HUES6 (cell line): ENCODE measurements at regions not wholly inside any gene's neighbourhood (a gene's known extent, or its start where the extent isn't known, plus 50 kb on each side); places are given as distances from the start of the nearest gene placed in this dataset.
"Not testable (repeated sequence)": the region's sequence is repeated elsewhere in the genome, so short reads cannot be mapped to it uniquely, and the experiment has no call there.

Experiments
- H3K27ac ChIP-seq: 2 replicates; pipeline ENCODE4 v1.7.0; 2013; ENCODE audit warnings: low read depth, mild to moderate bottlenecking, low read length, inconsistent platforms
- H3K27me3 ChIP-seq: 2 replicates; pipeline ENCODE4 v1.6.1; 2013; ENCODE audit warnings: low read length; ENCODE audit not compliant: control insufficient read depth, insufficient read depth
- H3K36me3 ChIP-seq: 2 replicates; pipeline ENCODE4 v1.6.1; 2013; ENCODE audit warnings: low read length; ENCODE audit not compliant: control insufficient read depth, insufficient read depth
- H3K4me1 ChIP-seq: 2 replicates; pipeline ENCODE4 v1.6.1; 2013; ENCODE audit warnings: low read length; ENCODE audit not compliant: control insufficient read depth, insufficient read depth
- H3K4me3 ChIP-seq: 2 replicates; pipeline ENCODE4 v1.5.1; 2013; ENCODE audit warnings: low read depth, low read length
- H3K9ac ChIP-seq: one replicate; pipeline ENCODE4 v1.6.1; 2013; ENCODE audit warnings: mild to moderate bottlenecking, low read length
- H3K9me3 ChIP-seq: 2 replicates; pipeline ENCODE4 v1.6.1; 2013; ENCODE audit warnings: low read depth, low read length; ENCODE audit not compliant: control insufficient read depth, insufficient read depth

DNA sequence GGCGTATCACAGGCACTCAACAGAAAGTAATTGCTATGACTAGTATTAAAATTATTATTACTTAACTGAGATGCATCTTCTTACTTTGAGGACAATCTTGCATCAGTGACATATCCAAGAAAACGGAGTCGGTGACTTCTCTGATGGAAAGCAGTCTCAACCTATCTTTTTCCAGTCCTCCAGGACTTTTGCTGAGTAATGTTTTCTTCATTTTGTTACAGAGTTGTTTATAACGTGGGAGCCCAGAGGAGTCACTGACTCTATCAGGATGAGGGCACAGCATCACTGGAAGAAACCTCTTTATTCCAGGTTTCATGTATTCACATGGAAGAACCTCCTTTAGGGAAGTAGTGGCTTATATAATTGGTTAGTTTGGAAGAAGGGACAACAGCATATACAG is 51.5 kb upstream of the MELK start:
- H3K27me3 ChIP-seq: no peaks in the 10 kb centered on the region
- no peaks in the 10 kb centered on the region for H3K9me3 ChIP-seq
- H3K9ac ChIP-seq: no peak overlapping the region
- H3K36me3 ChIP-seq: no peaks in the 10 kb centered on the region
- no peak overlapping the region for H3K27ac ChIP-seq
- no peaks in the 10 kb centered on the region for H3K4me1 ChIP-seq
- no peak overlapping the region for H3K4me3 ChIP-seq

DNA sequence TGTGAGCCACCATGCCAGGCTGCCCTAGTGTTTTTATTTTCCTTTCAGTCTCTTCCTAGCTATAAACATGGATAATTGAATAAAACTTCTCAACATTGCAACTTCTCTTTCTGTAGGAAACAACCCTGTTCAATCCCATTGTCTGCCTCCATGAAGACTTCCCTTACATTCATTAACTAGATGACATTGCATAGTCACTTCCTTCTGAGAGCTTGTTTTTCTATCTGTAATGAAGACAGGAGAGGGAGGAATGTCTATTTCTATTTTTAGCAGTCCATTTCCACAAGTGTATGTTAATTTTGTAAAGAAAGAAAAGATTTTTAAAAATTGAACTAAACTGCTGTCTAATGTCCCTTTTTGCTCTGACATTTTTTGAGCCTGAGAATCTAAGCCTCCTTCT is 55.6 kb upstream of the MELK start:
- no peak overlapping the region for H3K27ac ChIP-seq
- H3K9ac ChIP-seq: no peak overlapping the region
- no peaks in the 10 kb centered on the region for H3K27me3 ChIP-seq
- H3K36me3 ChIP-seq: no peaks in the 10 kb centered on the region
- H3K4me1 ChIP-seq: no peaks in the 10 kb centered on the region
- H3K9me3 ChIP-seq: no peaks in the 10 kb centered on the region
- no peak overlapping the region for H3K4me3 ChIP-seq

GRCh38 chr9:36504156-36504555 is 68.5 kb upstream of the MELK start:
- no peaks in the 10 kb centered on the region for H3K9me3 ChIP-seq
- no peak overlapping the region for H3K9ac ChIP-seq
- no peak overlapping the region for H3K27ac ChIP-seq
- peaks cover 4% of the 10 kb centered on the region for H3K4me1 ChIP-seq
- H3K27me3 ChIP-seq: no peaks in the 10 kb centered on the region
- no peaks in the 10 kb centered on the region for H3K36me3 ChIP-seq
- no peak overlapping the region for H3K4me3 ChIP-seq

DNA sequence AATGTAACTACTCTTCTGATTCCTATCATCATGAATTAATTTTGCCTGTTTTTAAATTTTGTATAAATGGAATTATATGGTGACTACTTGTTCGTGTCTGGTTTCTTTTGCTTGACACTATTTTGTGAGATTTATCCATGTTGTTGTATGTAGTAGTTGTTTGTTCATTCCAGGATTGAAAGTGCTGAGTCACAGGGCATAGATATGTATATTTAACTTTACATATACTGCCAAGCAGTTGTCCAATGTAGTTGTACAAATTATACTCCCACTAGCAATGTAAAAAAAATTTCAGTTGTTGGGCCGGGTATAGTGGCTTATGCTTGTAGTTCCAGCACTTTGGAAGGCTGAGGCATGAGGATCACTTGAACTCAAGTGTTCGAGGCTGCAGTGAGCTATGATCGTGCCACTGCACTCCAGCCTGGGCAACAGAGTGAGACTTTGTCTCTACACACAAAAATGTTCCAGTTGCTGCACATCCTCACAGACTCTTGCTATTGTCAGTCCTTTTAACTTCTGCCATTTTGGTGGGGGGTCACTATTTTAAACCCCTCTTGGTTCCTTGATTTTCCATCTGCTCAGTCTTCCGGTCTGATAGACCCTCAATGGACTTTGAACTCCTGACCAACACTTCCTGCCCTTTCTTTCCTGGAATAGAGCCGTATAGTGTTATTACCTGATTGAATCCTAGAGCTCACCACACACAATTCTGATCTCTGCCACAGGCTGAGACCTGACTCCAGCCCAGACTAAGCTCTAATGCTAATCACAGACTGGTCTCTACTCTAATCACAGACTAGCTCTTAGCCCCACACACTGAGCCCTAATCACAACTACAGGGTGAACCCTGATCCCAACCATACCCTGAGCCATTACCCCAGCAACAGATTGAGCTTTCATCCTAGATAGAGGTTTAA is 69.3 kb upstream of the MELK start:
- no peak overlapping the region for H3K27ac ChIP-seq
- no peak overlapping the region for H3K4me3 ChIP-seq
- H3K9me3 ChIP-seq: no peaks in the 10 kb centered on the region
- no peaks in the 10 kb centered on the region for H3K27me3 ChIP-seq
- no peaks in the 10 kb centered on the region for H3K36me3 ChIP-seq
- H3K9ac ChIP-seq: no peak overlapping the region
- H3K4me1 ChIP-seq: peaks cover 4% of the 10 kb centered on the region; the same call in 1 of the 2 replicates

DNA sequence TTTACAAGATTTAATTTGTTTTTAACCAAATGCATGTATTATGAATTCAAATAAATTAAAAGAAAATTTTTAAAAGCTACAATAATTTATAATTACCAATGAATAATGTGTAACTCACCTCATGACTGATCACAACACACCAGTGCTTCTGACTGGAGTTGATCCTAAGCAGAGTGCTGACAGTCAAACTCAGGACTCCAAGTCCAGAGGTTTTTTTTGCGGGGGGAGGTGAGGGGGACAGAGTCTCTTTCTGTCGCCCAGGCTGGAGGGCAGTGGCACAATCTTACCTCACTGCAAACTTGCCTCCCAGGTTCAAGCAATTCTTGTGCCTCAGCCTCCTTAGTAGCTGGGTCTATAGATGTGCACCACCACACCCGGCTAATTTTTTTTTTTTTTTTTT is 71.0 kb upstream of the MELK start:
- Histone ChIP-seq H3K36me3 (no peaks in the 10 kb centered on the region), H3K4me3 (no peak overlapping the region), H3K27me3 (no peaks in the 10 kb centered on the region), H3K9me3 (no peaks in the 10 kb centered on the region), H3K4me1 (peaks cover 4% of the 10 kb centered on the region; the same call in 1 of the 2 replicates), H3K9ac (no peak overlapping the region), H3K27ac (no peak overlapping the region)

DNA sequence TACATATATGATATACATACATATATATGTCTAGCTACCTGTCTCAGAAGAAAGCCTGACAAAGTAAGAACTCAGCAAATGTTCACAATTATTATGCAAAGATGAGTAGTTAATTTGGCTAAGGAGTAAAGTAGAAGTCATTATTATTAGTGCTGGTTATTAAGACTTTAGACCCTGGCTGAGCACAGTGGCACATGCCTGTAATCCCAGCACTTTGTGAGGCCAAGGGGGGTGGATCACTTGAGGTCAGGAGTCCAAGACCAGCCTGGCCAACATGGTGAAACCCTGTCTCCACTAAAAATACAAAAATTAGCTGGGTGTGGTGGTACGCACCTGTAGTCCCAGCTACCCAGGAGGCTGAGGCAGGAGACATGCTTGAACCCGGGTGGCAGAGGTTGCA is 71.8 kb upstream of the MELK start:
- H3K9ac ChIP-seq, H3K9me3 ChIP-seq, H3K4me3 ChIP-seq, H3K27ac ChIP-seq, H3K4me1 ChIP-seq, H3K36me3 ChIP-seq, H3K27me3 ChIP-seq: not testable (repeated sequence)

- no peak overlapping the region for H3K9ac ChIP-seq
- no peaks in the 10 kb centered on the region for H3K27me3 ChIP-seq
- H3K4me3 ChIP-seq: no peak overlapping the region
- no peaks in the 10 kb centered on the region for H3K36me3 ChIP-seq
- H3K4me1 ChIP-seq: peaks cover 4% of the 10 kb centered on the region; the same call in 1 of the 2 replicates
- H3K9me3 ChIP-seq: no peaks in the 10 kb centered on the region
- no peak overlapping the region for H3K27ac ChIP-seq
These were observed 73.4 kb upstream of the MELK start for GRCh38 chr9:36499174-36499890.

GRCh38 chr9:36493564-36493963 is 79.1 kb upstream of the MELK start:
- not testable (repeated sequence) for H3K9me3 ChIP-seq, H3K4me3 ChIP-seq, H3K9ac ChIP-seq, H3K36me3 ChIP-seq, H3K27me3 ChIP-seq, H3K27ac ChIP-seq
- H3K4me1 ChIP-seq: peaks cover 22% of the 10 kb centered on the region

- Histone ChIP-seq H3K4me1 (peaks cover 27% of the 10 kb centered on the region), H3K4me3 (no peak overlapping the region), H3K27ac (no peak overlapping the region), H3K9me3 (no peaks in the 10 kb centered on the region), H3K27me3 (no peaks in the 10 kb centered on the region), H3K36me3 (no peaks in the 10 kb centered on the region), H3K9ac (no peak overlapping the region)
These were observed 79.8 kb upstream of the MELK start for GRCh38 chr9:36492865-36493264.

GRCh38 chr9:36489453-36489852 is 83.2 kb upstream of the MELK start:
- Histone ChIP-seq H3K27me3 (no peaks in the 10 kb centered on the region), H3K27ac (no peak overlapping the region), H3K36me3 (no peaks in the 10 kb centered on the region), H3K9me3 (no peaks in the 10 kb centered on the region), H3K9ac (no peak overlapping the region), H3K4me3 (peak overlapping the region; percentile 21), H3K4me1 (peaks cover 32% of the 10 kb centered on the region)

DNA sequence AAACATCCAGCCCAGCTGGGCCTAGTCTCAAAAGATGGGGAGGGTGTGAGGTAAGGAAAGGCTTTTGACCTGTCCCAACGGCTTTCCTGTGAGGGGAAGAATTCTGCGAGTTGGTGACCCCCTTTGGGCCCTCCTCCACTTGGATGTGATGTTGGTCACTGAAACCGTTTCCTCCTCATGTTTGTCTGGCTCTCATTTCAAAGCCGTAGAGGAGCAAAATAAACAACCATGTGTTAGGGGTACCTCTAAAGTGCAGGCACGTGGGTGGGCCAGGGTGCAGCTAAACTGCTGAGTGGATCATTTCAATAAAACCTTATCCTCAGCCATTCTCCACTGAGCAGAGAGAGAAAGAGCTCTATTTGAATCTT is 84.3 kb upstream of the MELK start:
- Histone ChIP-seq H3K27me3 (no peaks in the 10 kb centered on the region), H3K9me3 (no peaks in the 10 kb centered on the region), H3K36me3 (no peaks in the 10 kb centered on the region), H3K9ac (peak overlapping the region; percentile 80), H3K4me3 (peak overlapping the region; percentile 58), H3K4me1 (peaks cover 41% of the 10 kb centered on the region), H3K27ac (peak overlapping the region; percentile 59; the same call in 1 of the 2 replicates)
